ENCODE measurements at regions not wholly inside any gene's neighbourhood (a gene's known extent, or its start where the extent isn't known, plus 50 kb on each side); places are given as distances from the start of the nearest gene placed in this dataset.

DNA sequence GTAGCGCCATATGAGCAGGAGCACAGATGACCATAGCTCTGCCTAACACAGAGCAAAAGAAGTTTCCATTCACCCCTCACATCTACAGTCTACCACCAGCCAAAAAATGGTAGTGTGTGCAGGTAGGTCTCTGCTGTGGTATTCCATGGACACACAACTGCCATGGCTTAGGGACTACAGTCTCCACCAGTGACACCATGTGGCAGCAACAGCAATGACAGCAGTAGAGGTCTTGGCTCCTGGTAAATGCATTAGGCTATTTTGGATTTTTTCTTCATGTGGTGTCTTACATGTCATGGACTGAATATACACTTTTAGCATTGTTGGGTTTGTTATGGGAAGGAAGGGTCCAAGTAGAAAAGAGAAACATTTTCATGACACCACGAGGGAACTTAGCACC, 70.1 kb upstream of the CABCOCO1 start:
- no peak overlapping the region for H3K23ac ChIP-seq (ENCODE audit: low read length)
- H2BK120ac ChIP-seq (ENCODE audit: insufficient read depth, low read length, poor library complexity) = no peak overlapping the region
- no peaks in the 10 kb centered on the region for H3K79me2 ChIP-seq (ENCODE audit: control insufficient read depth, insufficient read depth, low read length, poor library complexity)
- H3K18ac ChIP-seq (ENCODE audit: low read length) = no peak overlapping the region
- DNase-seq = peak; percentile 7 to 50
- no peak overlapping the region for H3K4ac ChIP-seq (ENCODE audit: low read depth, low read length)
- no peak overlapping the region for H2AK5ac ChIP-seq (ENCODE audit: low read length)
- no peak overlapping the region for H3K4me2 ChIP-seq (ENCODE audit: low read length)
- H2BK5ac ChIP-seq (ENCODE audit: low read depth, low read length, poor library complexity) = no peak overlapping the region
- no peaks in the 10 kb centered on the region for H3K79me1 ChIP-seq (ENCODE audit: low read length)
- no peak overlapping the region for H2BK12ac ChIP-seq (ENCODE audit: low read length)
- H4K12ac ChIP-seq (ENCODE audit: low read depth, low read length) = no peak overlapping the region
- no peak overlapping the region for H3K9ac ChIP-seq (ENCODE audit: low read length)
- no peak overlapping the region for H2AFZ ChIP-seq (ENCODE audit: insufficient read depth, low read length, poor library complexity)
- H3K9me3 ChIP-seq (ENCODE audit: insufficient read depth, low read depth, low read length) = no peaks in the 10 kb centered on the region
- H3K14ac ChIP-seq (ENCODE audit: low read length) = no peak overlapping the region
- no peak overlapping the region for H4K8ac ChIP-seq (ENCODE audit: low read depth, low read length)
- H3K27ac ChIP-seq (ENCODE audit: low read depth, low read length) = no peak overlapping the region
- no peak overlapping the region for H3K4me3 ChIP-seq (ENCODE audit: low read depth, low read length)
- H4K91ac ChIP-seq (ENCODE audit: low read depth, low read length) = no peak overlapping the region
- no peaks in the 10 kb centered on the region for H3K36me3 ChIP-seq (ENCODE audit: control insufficient read depth in 1 of 2, insufficient read depth in 2 of 2, low read length in 2 of 2)
- no peaks in the 10 kb centered on the region for H3K27me3 ChIP-seq (ENCODE audit: insufficient read depth, low read length)
- no CpG with 5 or more reads among the region's 2 CpGs for WGBS (ENCODE audit: extremely low coverage, insufficient coverage, insufficient read length)
- no peaks in the 10 kb centered on the region for H3K4me1 ChIP-seq (ENCODE audit: control insufficient read depth in 1 of 2, insufficient read depth in 2 of 2, low read length in 2 of 2)

GRCh38 chr10:61589547-61590243, 73.0 kb upstream of the CABCOCO1 start:
- Histone ChIP-seq H2AFZ (ENCODE audit: insufficient read depth, low read length, poor library complexity) (no peak overlapping the region), H3K9me3 (ENCODE audit: insufficient read depth, low read depth, low read length) (no peaks in the 10 kb centered on the region), H3K9ac (ENCODE audit: low read length) (no peak overlapping the region), H4K91ac (ENCODE audit: low read depth, low read length) (no peak overlapping the region), H3K27me3 (ENCODE audit: insufficient read depth, low read length) (no peaks in the 10 kb centered on the region), H3K4me3 (ENCODE audit: low read depth, low read length) (no peak overlapping the region), H3K79me2 (ENCODE audit: control insufficient read depth, insufficient read depth, low read length, poor library complexity) (no peaks in the 10 kb centered on the region), H3K18ac (ENCODE audit: low read length) (no peak overlapping the region), H3K4me2 (ENCODE audit: low read length) (no peak overlapping the region), H3K4ac (ENCODE audit: low read depth, low read length) (no peak overlapping the region), H2BK12ac (ENCODE audit: low read length) (no peak overlapping the region), H2BK5ac (ENCODE audit: low read depth, low read length, poor library complexity) (no peak overlapping the region), H2BK120ac (ENCODE audit: insufficient read depth, low read length, poor library complexity) (no peak overlapping the region), H3K79me1 (ENCODE audit: low read length) (no peaks in the 10 kb centered on the region), H4K12ac (ENCODE audit: low read depth, low read length) (no peak overlapping the region), H3K23ac (ENCODE audit: low read length) (no peak overlapping the region), H2AK5ac (ENCODE audit: low read length) (no peak overlapping the region), H3K14ac (ENCODE audit: low read length) (no peak overlapping the region), H3K36me3 (ENCODE audit: control insufficient read depth in 1 of 2, insufficient read depth in 2 of 2, low read length in 2 of 2) (no peaks in the 10 kb centered on the region), H3K27ac (ENCODE audit: low read depth, low read length) (no peak overlapping the region), H3K4me1 (ENCODE audit: control insufficient read depth in 1 of 2, insufficient read depth in 2 of 2, low read length in 2 of 2) (no peaks in the 10 kb centered on the region), H4K8ac (ENCODE audit: low read depth, low read length) (no peak overlapping the region)
- DNase-seq = no peak
- no CpG with 5 or more reads among the region's 5 CpGs for WGBS (ENCODE audit: extremely low coverage, insufficient coverage, insufficient read length)

DNA sequence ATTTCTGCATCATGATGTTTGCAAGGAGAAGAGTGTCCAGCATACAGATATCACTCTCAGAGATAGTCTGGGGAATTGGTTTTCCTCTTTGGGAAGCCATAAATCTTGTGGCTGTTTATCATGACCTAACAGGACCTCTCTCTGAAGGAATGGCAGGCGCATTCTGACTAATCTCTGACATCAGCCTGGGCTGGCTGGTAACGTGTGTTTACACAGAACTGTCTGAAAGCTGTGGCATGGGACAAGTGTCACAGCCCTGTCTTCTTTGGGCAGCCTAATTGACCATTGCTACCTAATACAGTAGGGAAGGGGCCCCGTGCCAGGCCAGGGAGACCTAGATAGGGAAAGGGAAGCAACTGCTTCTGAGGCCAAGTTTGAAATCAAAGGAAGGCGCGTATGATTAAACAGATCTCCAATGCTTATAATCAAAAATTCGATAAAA, 73.9 kb upstream of the CABCOCO1 start:
- H3K18ac ChIP-seq (ENCODE audit: low read length) = no peak overlapping the region
- H2AFZ ChIP-seq (ENCODE audit: insufficient read depth, low read length, poor library complexity) = no peak overlapping the region
- H3K9ac ChIP-seq (ENCODE audit: low read length) = no peak overlapping the region
- H4K91ac ChIP-seq (ENCODE audit: low read depth, low read length) = no peak overlapping the region
- H3K27ac ChIP-seq (ENCODE audit: low read depth, low read length) = no peak overlapping the region
- H4K12ac ChIP-seq (ENCODE audit: low read depth, low read length) = no peak overlapping the region
- H3K23ac ChIP-seq (ENCODE audit: low read length) = no peak overlapping the region
- no peak overlapping the region for H2BK12ac ChIP-seq (ENCODE audit: low read length)
- no peaks in the 10 kb centered on the region for H3K36me3 ChIP-seq (ENCODE audit: control insufficient read depth in 1 of 2, insufficient read depth in 2 of 2, low read length in 2 of 2)
- H3K4ac ChIP-seq (ENCODE audit: low read depth, low read length) = no peak overlapping the region
- no peaks in the 10 kb centered on the region for H3K79me1 ChIP-seq (ENCODE audit: low read length)
- no peak overlapping the region for H4K8ac ChIP-seq (ENCODE audit: low read depth, low read length)
- no peak overlapping the region for H3K4me2 ChIP-seq (ENCODE audit: low read length)
- no CpG with 5 or more reads among the region's 6 CpGs for WGBS (ENCODE audit: extremely low coverage, insufficient coverage, insufficient read length)
- H2AK5ac ChIP-seq (ENCODE audit: low read length) = no peak overlapping the region
- no peak overlapping the region for H2BK5ac ChIP-seq (ENCODE audit: low read depth, low read length, poor library complexity)
- no peak overlapping the region for H3K4me3 ChIP-seq (ENCODE audit: low read depth, low read length)
- H3K27me3 ChIP-seq (ENCODE audit: insufficient read depth, low read length) = no peaks in the 10 kb centered on the region
- H3K4me1 ChIP-seq (ENCODE audit: control insufficient read depth in 1 of 2, insufficient read depth in 2 of 2, low read length in 2 of 2) = no peaks in the 10 kb centered on the region
- no peak overlapping the region for H3K14ac ChIP-seq (ENCODE audit: low read length)
- no peaks in the 10 kb centered on the region for H3K79me2 ChIP-seq (ENCODE audit: control insufficient read depth, insufficient read depth, low read length, poor library complexity)
- no peaks in the 10 kb centered on the region for H3K9me3 ChIP-seq (ENCODE audit: insufficient read depth, low read depth, low read length)
- no peak for DNase-seq
- H2BK120ac ChIP-seq (ENCODE audit: insufficient read depth, low read length, poor library complexity) = no peak overlapping the region

GRCh38 chr10:61586829-61587228, 75.9 kb upstream of the CABCOCO1 start:
- H3K27me3 ChIP-seq (ENCODE audit: insufficient read depth, low read length) = no peaks in the 10 kb centered on the region
- no peak for DNase-seq

More at GRCh38 chr10:61586829-61587228, 75.9 kb upstream of the CABCOCO1 start:
- H3K14ac ChIP-seq (ENCODE audit: low read length) = no peak overlapping the region
- H2AFZ ChIP-seq (ENCODE audit: insufficient read depth, low read length, poor library complexity) = no peak overlapping the region
- H4K91ac ChIP-seq (ENCODE audit: low read depth, low read length) = no peak overlapping the region
- no peak overlapping the region for H3K27ac ChIP-seq (ENCODE audit: low read depth, low read length)
- no peaks in the 10 kb centered on the region for H3K79me2 ChIP-seq (ENCODE audit: control insufficient read depth, insufficient read depth, low read length, poor library complexity)
- H3K4ac ChIP-seq (ENCODE audit: low read depth, low read length) = no peak overlapping the region
- no peaks in the 10 kb centered on the region for H3K36me3 ChIP-seq (ENCODE audit: control insufficient read depth in 1 of 2, insufficient read depth in 2 of 2, low read length in 2 of 2)
- H4K8ac ChIP-seq (ENCODE audit: low read depth, low read length) = no peak overlapping the region
- H2BK5ac ChIP-seq (ENCODE audit: low read depth, low read length, poor library complexity) = no peak overlapping the region
- WGBS (ENCODE audit: extremely low coverage, insufficient coverage, insufficient read length) = no CpG with 5 or more reads among the region's 1 CpG
- no peak overlapping the region for H4K12ac ChIP-seq (ENCODE audit: low read depth, low read length)
- no peak overlapping the region for H3K18ac ChIP-seq (ENCODE audit: low read length)
- H3K4me3 ChIP-seq (ENCODE audit: low read depth, low read length) = no peak overlapping the region
- H3K9me3 ChIP-seq (ENCODE audit: insufficient read depth, low read depth, low read length) = no peaks in the 10 kb centered on the region
- H2AK5ac ChIP-seq (ENCODE audit: low read length) = no peak overlapping the region
- no peak overlapping the region for H3K9ac ChIP-seq (ENCODE audit: low read length)
- no peak overlapping the region for H3K4me2 ChIP-seq (ENCODE audit: low read length)
- no peaks in the 10 kb centered on the region for H3K4me1 ChIP-seq (ENCODE audit: control insufficient read depth in 1 of 2, insufficient read depth in 2 of 2, low read length in 2 of 2)
- no peak overlapping the region for H2BK12ac ChIP-seq (ENCODE audit: low read length)
- H2BK120ac ChIP-seq (ENCODE audit: insufficient read depth, low read length, poor library complexity) = no peak overlapping the region
- no peak overlapping the region for H3K23ac ChIP-seq (ENCODE audit: low read length)
- no peaks in the 10 kb centered on the region for H3K79me1 ChIP-seq (ENCODE audit: low read length)
